Loucy (cell line): ENCODE measurements at regions not wholly inside any gene's neighbourhood (a gene's known extent, or its start where the extent isn't known, plus 50 kb on each side); places are given as distances from the start of the nearest gene placed in this dataset.

Experiments used
- H2AFZ ChIP-seq: fragments of 200-600 bp; sonication (generic); 2 replicates; pipeline ENCODE4 v1.6.0; 2016; ENCODE audit warnings: antibody characterized with exemption, mild to moderate bottlenecking, low read length, moderate library complexity
- H3F3A ChIP-seq: fragments of 200-600 bp; 2 replicates; pipeline ENCODE4 v1.6.0; 2016; ENCODE audit warnings: antibody characterized with exemption, low read depth, mild to moderate bottlenecking
- H3K27me3 ChIP-seq: fragments of 200-600 bp; sonication (generic); 2 replicates; pipeline ENCODE4 v1.6.1; 2014; ENCODE audit warnings: low read length, mild to moderate bottlenecking; ENCODE audit not compliant: insufficient read depth, poor library complexity, severe bottlenecking
- H3K36me3 ChIP-seq: fragments of 200-600 bp; sonication (generic); 2 replicates; pipeline ENCODE4 v1.6.1; 2016; ENCODE audit warnings: low read length; ENCODE audit not compliant: insufficient read depth
- H3K4me1 ChIP-seq: fragments of 200-600 bp; sonication (generic); 2 replicates; pipeline ENCODE4 v1.5.1; 2014; ENCODE audit warnings: low read length, mild to moderate bottlenecking; ENCODE audit not compliant: insufficient read depth, poor library complexity, severe bottlenecking
- H3K4me2 ChIP-seq: fragments of 200-600 bp; sonication (generic); 2 replicates; pipeline ENCODE4 v1.6.0; 2014; ENCODE audit warnings: antibody characterized with exemption, low read length, low read depth, mild to moderate bottlenecking; ENCODE audit not compliant: poor library complexity, severe bottlenecking
- H3K4me3 ChIP-seq: fragments of 200-600 bp; sonication (generic); 2 replicates; pipeline ENCODE4 v1.5.1; 2014; ENCODE audit warnings: low read length, mild to moderate bottlenecking, mixed read lengths; ENCODE audit not compliant: poor library complexity, severe bottlenecking
- H3K79me2 ChIP-seq: fragments of 200-600 bp; sonication (generic); 2 replicates; pipeline ENCODE4 v1.6.1; 2014; ENCODE audit warnings: low read length; ENCODE audit not compliant: insufficient read depth
- H3K9ac ChIP-seq: fragments of 200-600 bp; sonication (generic); 2 replicates; pipeline ENCODE4 v1.6.0; 2014; ENCODE audit warnings: mild to moderate bottlenecking, low read depth, low read length, moderate library complexity; ENCODE audit not compliant: poor library complexity, severe bottlenecking
- H3K9me2 ChIP-seq: fragments of 200-600 bp; sonication (generic); replicated peaks from 2 replicates; pipeline ENCODE4 v1.6.1; 2016; ENCODE audit warnings: low read depth, low read length, mixed read lengths
- H3K9me3 ChIP-seq: fragments of 200-600 bp; sonication (generic); 2 replicates; pipeline ENCODE4 v1.6.1; 2014; ENCODE audit warnings: mild to moderate bottlenecking, antibody characterized with exemption, low read length, low read depth; ENCODE audit not compliant: insufficient read depth
- H4K20me1 ChIP-seq: fragments of 200-600 bp; sonication (generic); 2 replicates; pipeline ENCODE4 v1.6.0; 2014; ENCODE audit warnings: antibody characterized with exemption, low read length, mild to moderate bottlenecking; ENCODE audit not compliant: insufficient read depth, poor library complexity, severe bottlenecking
- CTCF ChIP-seq: fragments of 200-600 bp; sonication (generic); conservative IDR thresholded peaks from 2 replicates; pipeline ENCODE4 v1.5.1; 2014; ENCODE audit warnings: mild to moderate bottlenecking, antibody characterized with exemption, low read length
- EZH2phosphoT487 ChIP-seq: fragments of 200-600 bp; IDR thresholded peaks from 2 replicates; pipeline ENCODE4 v1.6.1; 2018; ENCODE audit warnings: antibody characterized with exemption, mild to moderate bottlenecking, moderate library complexity, borderline replicate concordance

GRCh38 chrX:39910651-39911050 is 187.1 kb downstream of the BCOR start:
- H3F3A ChIP-seq: no peaks in the 10 kb centered on the region
- no peaks in the 10 kb centered on the region for H3K27me3 ChIP-seq
- no peaks in the 10 kb centered on the region for H3K9me2 ChIP-seq
- no peak overlapping the region for H3K4me3 ChIP-seq
- no peak overlapping the region for H3K9ac ChIP-seq
- no peaks in the 10 kb centered on the region for H3K79me2 ChIP-seq
- no peak overlapping the region for H3K4me2 ChIP-seq
- H2AFZ ChIP-seq: no peak overlapping the region
- no peaks in the 10 kb centered on the region for H3K9me3 ChIP-seq
- TF ChIP-seq EZH2phosphoT487 (no peak), CTCF (no peak)
- H4K20me1 ChIP-seq: no peaks in the 10 kb centered on the region
- no peaks in the 10 kb centered on the region for H3K4me1 ChIP-seq
- no peaks in the 10 kb centered on the region for H3K36me3 ChIP-seq

- TF ChIP-seq EZH2phosphoT487 (no peak), CTCF (no peak)
- H2AFZ ChIP-seq: no peak overlapping the region
- H3F3A ChIP-seq: no peaks in the 10 kb centered on the region
- no peaks in the 10 kb centered on the region for H3K79me2 ChIP-seq
- no peaks in the 10 kb centered on the region for H4K20me1 ChIP-seq
- H3K9me3 ChIP-seq: no peaks in the 10 kb centered on the region
- no peaks in the 10 kb centered on the region for H3K36me3 ChIP-seq
- H3K4me3 ChIP-seq: no peak overlapping the region
- no peak overlapping the region for H3K4me2 ChIP-seq
- H3K27me3 ChIP-seq: no peaks in the 10 kb centered on the region
- no peaks in the 10 kb centered on the region for H3K9me2 ChIP-seq
- no peak overlapping the region for H3K9ac ChIP-seq
- no peaks in the 10 kb centered on the region for H3K4me1 ChIP-seq
These were observed 186.4 kb downstream of the BCOR start for GRCh38 chrX:39911278-39911897.

GRCh38 chrX:39912126-39912525 is 185.6 kb downstream of the BCOR start:
- H3K4me2 ChIP-seq: no peak overlapping the region
- H3K27me3 ChIP-seq: no peaks in the 10 kb centered on the region
- H3F3A ChIP-seq: no peaks in the 10 kb centered on the region
- H3K9me2 ChIP-seq: no peaks in the 10 kb centered on the region
- TF ChIP-seq CTCF (no peak), EZH2phosphoT487 (no peak)
- H3K4me1 ChIP-seq: no peaks in the 10 kb centered on the region
- no peaks in the 10 kb centered on the region for H3K36me3 ChIP-seq
- no peak overlapping the region for H3K4me3 ChIP-seq
- H2AFZ ChIP-seq: no peak overlapping the region
- H3K9ac ChIP-seq: no peak overlapping the region
- H3K9me3 ChIP-seq: no peaks in the 10 kb centered on the region
- no peaks in the 10 kb centered on the region for H3K79me2 ChIP-seq
- no peaks in the 10 kb centered on the region for H4K20me1 ChIP-seq
